ENCODE measurements at regions not wholly inside any gene's neighbourhood (a gene's known extent, or its start where the extent isn't known, plus 50 kb on each side); places are given as distances from the start of the nearest gene placed in this dataset.

DNA sequence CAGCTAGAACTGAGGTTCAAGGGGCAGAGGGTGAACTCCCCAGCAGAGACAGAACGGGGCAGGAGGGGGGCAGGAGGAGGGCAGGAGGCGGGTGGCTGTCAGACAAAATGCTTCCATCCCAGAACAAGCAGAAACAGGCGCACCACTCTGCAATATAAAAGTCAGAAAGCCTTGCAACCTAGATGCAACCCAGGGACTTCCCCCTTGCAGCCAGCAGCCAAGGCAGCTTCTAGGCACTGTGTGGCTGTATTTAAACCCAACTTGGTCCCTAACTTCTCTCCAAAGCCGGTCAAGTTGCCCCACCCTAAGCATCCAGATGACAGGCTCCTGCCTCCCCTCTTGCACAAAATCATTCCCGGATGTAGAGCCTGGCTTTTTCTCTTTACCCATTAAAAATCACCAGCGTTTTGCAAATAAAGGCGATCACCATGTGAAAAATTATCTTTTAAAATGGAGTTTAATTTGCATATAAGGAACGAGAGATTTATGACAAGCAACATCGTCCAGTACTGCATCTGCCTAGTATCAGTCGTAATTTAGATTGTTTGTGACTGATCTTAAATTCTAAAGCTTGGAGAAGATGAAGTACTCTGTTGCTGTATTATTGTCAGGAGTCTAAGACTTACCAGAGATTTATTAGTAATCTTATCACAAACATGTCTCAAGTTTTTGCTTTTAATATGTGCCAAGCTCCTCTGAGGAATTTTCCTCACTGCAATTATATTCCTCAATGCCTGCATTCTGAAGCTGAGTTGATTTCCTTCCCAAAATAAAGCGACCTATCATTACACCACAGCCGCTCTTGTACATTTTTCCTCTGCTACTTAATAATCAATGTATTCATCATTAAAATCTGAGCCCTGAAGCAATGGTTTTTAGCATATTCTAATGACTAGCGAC, 307.1 kb upstream of the ZNF507 start:
- no peak for DNase-seq (ENCODE audit: low spot score)
- Histone ChIP-seq H3K18ac (ENCODE audit: low read length) (no peak overlapping the region), H4K8ac (ENCODE audit: low read depth, low read length) (no peak overlapping the region), H2BK120ac (ENCODE audit: low read depth, low read length) (no peak overlapping the region), H2AFZ (ENCODE audit: low read length) (no peak overlapping the region), H3K4ac (ENCODE audit: low read length) (no peak overlapping the region), H3K23ac (ENCODE audit: low read depth, low read length, poor library complexity) (no peak overlapping the region), H3K9me3 (replicated peaks in 1 of 2; ENCODE audit: control insufficient read depth in 2 of 2, insufficient read depth in 1 of 2, low read depth in 1 of 2, low read length in 2 of 2) (no peaks in the 10 kb centered on the region), H3K4me2 (ENCODE audit: insufficient read depth, low read length, poor library complexity, severe bottlenecking) (no peak overlapping the region), H3K36me3 (replicated peaks in 1 of 2; ENCODE audit: control insufficient read depth in 2 of 2, insufficient read depth in 2 of 2, low read length in 2 of 2) (no peaks in the 10 kb centered on the region), H2BK5ac (ENCODE audit: low read length) (no peak overlapping the region), H3K9ac (ENCODE audit: low read depth, low read length, poor library complexity) (no peak overlapping the region), H3K14ac (ENCODE audit: low read length) (no peak overlapping the region), H3K27me3 (ENCODE audit: control insufficient read depth in 3 of 3, insufficient read depth in 3 of 3, low read depth in 1 of 3, low read length in 3 of 3) (peaks cover 0 to 37% (median 3%) of the 10 kb centered on the region in 3 experiments), H3K27ac (replicated peaks; ENCODE audit: low read length) (no peak overlapping the region), H3K4me3 (ENCODE audit: low read length in 2 of 2) (no peak overlapping the region), H4K91ac (ENCODE audit: low read depth, low read length, poor library complexity) (no peak overlapping the region), H2BK12ac (ENCODE audit: low read length) (no peak overlapping the region), H3K79me1 (ENCODE audit: low read depth, low read length) (no peaks in the 10 kb centered on the region), H2BK15ac (ENCODE audit: low read length) (no peak overlapping the region), H2AK5ac (ENCODE audit: low read depth, low read length) (no peak overlapping the region), H3K4me1 (ENCODE audit: control insufficient read depth in 2 of 2, insufficient read depth in 1 of 2, low read depth in 1 of 2, low read length in 2 of 2) (no peaks in the 10 kb centered on the region)
- whole genome bisulfite sequencing, 2 donors (ENCODE audit: extremely low coverage in 2 of 2, insufficient read length in 2 of 2, insufficient replicate concordance in 1 of 2), result no CpG with 5 or more reads among the region's 13 CpGs

GRCh38 chr19:32038961-32039360, 306.4 kb upstream of the ZNF507 start:
- H3K36me3 ChIP-seq (replicated peaks in 1 of 2; ENCODE audit: control insufficient read depth in 2 of 2, insufficient read depth in 2 of 2, low read length in 2 of 2), result no peaks in the 10 kb centered on the region
- WGBS, 2 donors (ENCODE audit: extremely low coverage in 2 of 2, insufficient read length in 2 of 2, insufficient replicate concordance in 1 of 2), result no CpG with 5 or more reads among the region's 6 CpGs
- no peak overlapping the region for H2BK5ac ChIP-seq (ENCODE audit: low read length)
- H3K27ac ChIP-seq (replicated peaks; ENCODE audit: low read length), result no peak overlapping the region
- H2BK12ac ChIP-seq (ENCODE audit: low read length), result no peak overlapping the region
- H3K4me2 ChIP-seq (ENCODE audit: insufficient read depth, low read length, poor library complexity, severe bottlenecking), result no peak overlapping the region
- no peak overlapping the region for H3K9ac ChIP-seq (ENCODE audit: low read depth, low read length, poor library complexity)
- H2BK120ac ChIP-seq (ENCODE audit: low read depth, low read length), result no peak overlapping the region
- no peak for DNase-seq (ENCODE audit: low spot score)
- no peak overlapping the region for H3K23ac ChIP-seq (ENCODE audit: low read depth, low read length, poor library complexity)
- H3K9me3 ChIP-seq (replicated peaks in 1 of 2; ENCODE audit: control insufficient read depth in 2 of 2, insufficient read depth in 1 of 2, low read depth in 1 of 2, low read length in 2 of 2), result no peaks in the 10 kb centered on the region
- no peak overlapping the region for H3K4me3 ChIP-seq (ENCODE audit: low read length in 2 of 2)
- H3K18ac ChIP-seq (ENCODE audit: low read length), result no peak overlapping the region
- H3K27me3 ChIP-seq (ENCODE audit: control insufficient read depth in 3 of 3, insufficient read depth in 3 of 3, low read depth in 1 of 3, low read length in 3 of 3), result peaks cover 0 to 40% (median 3%) of the 10 kb centered on the region in 3 experiments
- no peak overlapping the region for H4K91ac ChIP-seq (ENCODE audit: low read depth, low read length, poor library complexity)
- no peak overlapping the region for H3K4ac ChIP-seq (ENCODE audit: low read length)
- no peaks in the 10 kb centered on the region for H3K4me1 ChIP-seq (ENCODE audit: control insufficient read depth in 2 of 2, insufficient read depth in 1 of 2, low read depth in 1 of 2, low read length in 2 of 2)
- no peak overlapping the region for H2AFZ ChIP-seq (ENCODE audit: low read length)
- no peak overlapping the region for H4K8ac ChIP-seq (ENCODE audit: low read depth, low read length)
- H3K14ac ChIP-seq (ENCODE audit: low read length), result no peak overlapping the region
- no peaks in the 10 kb centered on the region for H3K79me1 ChIP-seq (ENCODE audit: low read depth, low read length)
- no peak overlapping the region for H2AK5ac ChIP-seq (ENCODE audit: low read depth, low read length)
- H2BK15ac ChIP-seq (ENCODE audit: low read length), result no peak overlapping the region

DNA sequence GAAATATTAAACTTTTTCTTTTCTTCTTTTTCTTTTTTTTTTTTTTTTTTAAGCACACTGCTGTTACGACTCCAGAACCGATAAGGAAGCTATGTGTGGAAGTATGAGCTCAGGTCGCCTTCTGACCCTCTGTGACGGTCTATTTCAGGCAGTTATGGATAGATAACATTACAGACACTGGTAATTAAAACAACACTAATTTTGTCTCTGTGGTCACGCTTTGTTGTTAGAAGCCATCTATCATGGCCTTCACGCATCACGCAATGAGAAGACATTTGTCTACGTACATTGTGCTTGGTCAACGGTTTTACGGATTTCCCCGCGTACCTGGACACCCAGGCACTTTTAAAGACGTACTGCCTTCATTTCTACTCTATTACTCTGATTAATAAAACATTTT, 306.0 kb upstream of the ZNF507 start:
- no CpG with 5 or more reads among the region's 13 CpGs for WGBS, 2 donors (ENCODE audit: extremely low coverage in 2 of 2, insufficient read length in 2 of 2, insufficient replicate concordance in 1 of 2)
- Histone ChIP-seq H3K4ac (ENCODE audit: low read length) (no peak overlapping the region), H2AK5ac (ENCODE audit: low read depth, low read length) (no peak overlapping the region), H3K27me3 (ENCODE audit: control insufficient read depth in 3 of 3, insufficient read depth in 3 of 3, low read depth in 1 of 3, low read length in 3 of 3) (peaks cover 0 to 40% (median 3%) of the 10 kb centered on the region in 3 experiments), H3K23ac (ENCODE audit: low read depth, low read length, poor library complexity) (no peak overlapping the region), H3K4me3 (ENCODE audit: low read length in 2 of 2) (no peak overlapping the region), H3K18ac (ENCODE audit: low read length) (no peak overlapping the region), H3K36me3 (replicated peaks in 1 of 2; ENCODE audit: control insufficient read depth in 2 of 2, insufficient read depth in 2 of 2, low read length in 2 of 2) (no peaks in the 10 kb centered on the region), H3K9ac (ENCODE audit: low read depth, low read length, poor library complexity) (no peak overlapping the region), H3K14ac (ENCODE audit: low read length) (no peak overlapping the region), H3K9me3 (replicated peaks in 1 of 2; ENCODE audit: control insufficient read depth in 2 of 2, insufficient read depth in 1 of 2, low read depth in 1 of 2, low read length in 2 of 2) (no peaks in the 10 kb centered on the region), H4K8ac (ENCODE audit: low read depth, low read length) (no peak overlapping the region), H2BK5ac (ENCODE audit: low read length) (no peak overlapping the region), H3K4me2 (ENCODE audit: insufficient read depth, low read length, poor library complexity, severe bottlenecking) (no peak overlapping the region), H4K91ac (ENCODE audit: low read depth, low read length, poor library complexity) (no peak overlapping the region), H2AFZ (ENCODE audit: low read length) (no peak overlapping the region), H3K27ac (replicated peaks; ENCODE audit: low read length) (no peak overlapping the region), H2BK15ac (ENCODE audit: low read length) (no peak overlapping the region), H3K79me1 (ENCODE audit: low read depth, low read length) (no peaks in the 10 kb centered on the region), H3K4me1 (ENCODE audit: control insufficient read depth in 2 of 2, insufficient read depth in 1 of 2, low read depth in 1 of 2, low read length in 2 of 2) (no peaks in the 10 kb centered on the region), H2BK12ac (ENCODE audit: low read length) (no peak overlapping the region), H2BK120ac (ENCODE audit: low read depth, low read length) (no peak overlapping the region)
- DNase-seq (ENCODE audit: low spot score), result no peak

DNA sequence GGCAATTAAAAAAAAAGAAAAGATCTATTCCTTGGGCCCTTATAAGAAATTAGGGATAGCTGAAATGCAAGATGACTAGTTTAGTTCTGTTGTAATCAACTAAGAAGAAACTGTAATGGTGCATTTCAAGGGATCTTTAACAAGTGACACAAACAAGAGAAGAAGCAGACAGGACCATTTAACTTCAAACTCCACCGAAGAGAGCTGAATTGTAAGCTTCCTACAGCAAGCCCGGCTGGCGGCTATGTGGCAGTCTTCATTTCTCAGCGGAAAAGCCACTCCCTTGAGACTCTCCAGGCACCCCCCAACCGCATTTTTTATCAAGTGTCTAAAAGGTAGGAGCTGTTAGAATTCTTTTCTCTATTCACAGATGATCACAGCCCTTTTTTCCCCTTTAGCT, 305.2 kb upstream of the ZNF507 start:
- no peak overlapping the region for H3K27ac ChIP-seq (replicated peaks; ENCODE audit: low read length)
- no peak overlapping the region for H2BK15ac ChIP-seq (ENCODE audit: low read length)
- H3K4me1 ChIP-seq (ENCODE audit: control insufficient read depth in 2 of 2, insufficient read depth in 1 of 2, low read depth in 1 of 2, low read length in 2 of 2), result no peaks in the 10 kb centered on the region
- H3K4me3 ChIP-seq (ENCODE audit: low read length in 2 of 2), result no peak overlapping the region
- H3K9me3 ChIP-seq (replicated peaks in 1 of 2; ENCODE audit: control insufficient read depth in 2 of 2, insufficient read depth in 1 of 2, low read depth in 1 of 2, low read length in 2 of 2), result no peaks in the 10 kb centered on the region
- H3K4me2 ChIP-seq (ENCODE audit: insufficient read depth, low read length, poor library complexity, severe bottlenecking), result no peak overlapping the region
- no peaks in the 10 kb centered on the region for H3K79me1 ChIP-seq (ENCODE audit: low read depth, low read length)
- H4K8ac ChIP-seq (ENCODE audit: low read depth, low read length), result no peak overlapping the region
- H2BK12ac ChIP-seq (ENCODE audit: low read length), result no peak overlapping the region
- no peak overlapping the region for H3K18ac ChIP-seq (ENCODE audit: low read length)
- no peak overlapping the region for H3K9ac ChIP-seq (ENCODE audit: low read depth, low read length, poor library complexity)
- no CpG with 5 or more reads among the region's 5 CpGs for WGBS, 2 donors (ENCODE audit: extremely low coverage in 2 of 2, insufficient read length in 2 of 2, insufficient replicate concordance in 1 of 2)
- H2AFZ ChIP-seq (ENCODE audit: low read length), result no peak overlapping the region
- H3K27me3 ChIP-seq (ENCODE audit: control insufficient read depth in 3 of 3, insufficient read depth in 3 of 3, low read depth in 1 of 3, low read length in 3 of 3), result peaks cover 0 to 40% (median 3%) of the 10 kb centered on the region in 3 experiments
- H3K36me3 ChIP-seq (replicated peaks in 1 of 2; ENCODE audit: control insufficient read depth in 2 of 2, insufficient read depth in 2 of 2, low read length in 2 of 2), result no peaks in the 10 kb centered on the region
- no peak overlapping the region for H2AK5ac ChIP-seq (ENCODE audit: low read depth, low read length)
- no peak for DNase-seq (ENCODE audit: low spot score)
- no peak overlapping the region for H2BK5ac ChIP-seq (ENCODE audit: low read length)
- no peak overlapping the region for H3K4ac ChIP-seq (ENCODE audit: low read length)
- H3K23ac ChIP-seq (ENCODE audit: low read depth, low read length, poor library complexity), result no peak overlapping the region
- H4K91ac ChIP-seq (ENCODE audit: low read depth, low read length, poor library complexity), result no peak overlapping the region
- no peak overlapping the region for H3K14ac ChIP-seq (ENCODE audit: low read length)
- no peak overlapping the region for H2BK120ac ChIP-seq (ENCODE audit: low read depth, low read length)

All from neuronal stem cell (in vitro differentiated cells).